Hepatocyte (in vitro differentiated cells): ENCODE measurements at regions not wholly inside any gene's neighbourhood (a gene's known extent, or its start where the extent isn't known, plus 50 kb on each side); places are given as distances from the start of the nearest gene placed in this dataset.

ENCODE experiments used
- DNase-seq: peaks from one replicate; pipeline ENCODE4 v3.0.0-alpha.2; 2016; ENCODE audit warnings: low spot score
- H2AFZ ChIP-seq: fragments of 200-600 bp; sonication (generic); 2 replicates; pipeline ENCODE4 v1.6.0; 2016; ENCODE audit warnings: antibody characterized with exemption, mild to moderate bottlenecking
- H3K27ac ChIP-seq: fragments of 200-600 bp; sonication (generic); 2 replicates; pipeline ENCODE4 v1.5.1; 2016; ENCODE audit warnings: mild to moderate bottlenecking
- H3K27me3 ChIP-seq: fragments of 200-600 bp; sonication (generic); 2 replicates; pipeline ENCODE4 v1.6.1; 2016
- H3K36me3 ChIP-seq: fragments of 200-600 bp; sonication (generic); replicated peaks from 2 replicates; pipeline ENCODE4 v1.5.1; 2016; ENCODE audit warnings: low read depth; ENCODE audit not compliant: insufficient read depth
- H3K4me1 ChIP-seq: fragments of 200-600 bp; sonication (generic); 2 replicates; pipeline ENCODE4 v1.5.1; 2016; ENCODE audit warnings: mild to moderate bottlenecking, moderate library complexity; ENCODE audit not compliant: insufficient read depth
- H3K4me2 ChIP-seq: fragments of 200-600 bp; sonication (generic); 2 replicates; pipeline ENCODE4 v1.6.0; 2016
- H3K4me3 ChIP-seq: fragments of 200-600 bp; sonication (generic); 2 replicates; pipeline ENCODE4 v1.5.1; 2016; ENCODE audit warnings: mild to moderate bottlenecking
- H3K79me2 ChIP-seq: fragments of 200-600 bp; sonication (generic); 2 replicates; pipeline ENCODE4 v1.6.0; 2017; ENCODE audit warnings: mild to moderate bottlenecking
- H3K9me2 ChIP-seq: fragments of 200-600 bp; sonication (generic); replicated peaks from 2 replicates; pipeline ENCODE4 v1.6.0; 2017; ENCODE audit warnings: mild to moderate bottlenecking; ENCODE audit not compliant: insufficient read depth
- H3K9me3 ChIP-seq: fragments of 200-600 bp; sonication (generic); 2 replicates; pipeline ENCODE4 v1.5.1; 2016; ENCODE audit warnings: low read depth, mild to moderate bottlenecking
- H4K20me1 ChIP-seq: fragments of 200-600 bp; sonication (generic); 2 replicates; pipeline ENCODE4 v1.6.0; 2016; ENCODE audit warnings: mild to moderate bottlenecking; ENCODE audit not compliant: insufficient read depth, poor library complexity, severe bottlenecking
- EZH2 ChIP-seq: fragments of 200-600 bp; sonication (generic); IDR thresholded peaks from 2 replicates; pipeline ENCODE4 v1.6.1; 2016; ENCODE audit warnings: antibody characterized with exemption, mild to moderate bottlenecking, borderline replicate concordance
- EZH2phosphoT487 ChIP-seq: fragments of 200-600 bp; sonication (generic); IDR thresholded peaks from one replicate; pipeline ENCODE4 v1.6.1; 2018; ENCODE audit warnings: antibody characterized with exemption, mild to moderate bottlenecking, low read depth, moderate library complexity; ENCODE audit not compliant: unreplicated experiment, severe bottlenecking
- WGBS: methylation state at CpG from one replicate; pipeline ENCODE4 v1.1.6; 2016; ENCODE audit warnings: low lambda C conversion rate; ENCODE audit errors: missing lambda C conversion rate; 5-methylcytosine and 5-hydroxymethylcytosine counted together
- TF ChIP-seq, protein P1 (sequence below): fragments of 200-600 bp; sonication (generic); IDR thresholded peaks from 2 replicates; pipeline ENCODE4 v1.5.1; 2016; ENCODE audit warnings: antibody characterized with exemption, mild to moderate bottlenecking; ENCODE audit not compliant: poor library complexity

DNA sequence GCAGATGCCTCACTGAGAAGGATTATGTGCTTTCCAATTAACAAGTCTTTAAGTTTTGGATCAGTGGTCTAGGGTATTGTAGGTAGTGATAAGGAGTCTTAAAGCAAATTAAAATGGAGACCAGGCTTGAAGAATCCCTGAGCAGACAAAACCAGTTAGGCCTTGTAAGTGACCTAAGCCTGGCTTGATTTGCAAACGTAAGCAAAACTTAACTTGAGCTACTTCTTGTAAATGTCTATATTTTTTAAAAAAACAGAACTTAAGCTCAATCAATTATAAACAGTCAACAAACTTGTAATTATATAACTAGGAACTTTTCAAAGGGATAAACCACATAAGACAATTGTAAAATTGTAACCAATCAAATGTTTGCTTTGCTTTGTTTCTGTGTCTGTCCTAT lies 72.7 kb upstream of the NALF2 start:
- H3K4me2 ChIP-seq, result no peak overlapping the region
- no peaks in the 10 kb centered on the region for H3K9me2 ChIP-seq
- no peaks in the 10 kb centered on the region for H3K4me1 ChIP-seq
- H3K27me3 ChIP-seq, result peaks cover 14% of the 10 kb centered on the region
- DNase-seq, result no peak
- no peaks in the 10 kb centered on the region for H3K36me3 ChIP-seq
- no peak overlapping the region for H3K4me3 ChIP-seq
- no peak for TF ChIP-seq EZH2phosphoT487
- no peak for TF ChIP-seq EZH2
- TF ChIP-seq, protein P1, sequence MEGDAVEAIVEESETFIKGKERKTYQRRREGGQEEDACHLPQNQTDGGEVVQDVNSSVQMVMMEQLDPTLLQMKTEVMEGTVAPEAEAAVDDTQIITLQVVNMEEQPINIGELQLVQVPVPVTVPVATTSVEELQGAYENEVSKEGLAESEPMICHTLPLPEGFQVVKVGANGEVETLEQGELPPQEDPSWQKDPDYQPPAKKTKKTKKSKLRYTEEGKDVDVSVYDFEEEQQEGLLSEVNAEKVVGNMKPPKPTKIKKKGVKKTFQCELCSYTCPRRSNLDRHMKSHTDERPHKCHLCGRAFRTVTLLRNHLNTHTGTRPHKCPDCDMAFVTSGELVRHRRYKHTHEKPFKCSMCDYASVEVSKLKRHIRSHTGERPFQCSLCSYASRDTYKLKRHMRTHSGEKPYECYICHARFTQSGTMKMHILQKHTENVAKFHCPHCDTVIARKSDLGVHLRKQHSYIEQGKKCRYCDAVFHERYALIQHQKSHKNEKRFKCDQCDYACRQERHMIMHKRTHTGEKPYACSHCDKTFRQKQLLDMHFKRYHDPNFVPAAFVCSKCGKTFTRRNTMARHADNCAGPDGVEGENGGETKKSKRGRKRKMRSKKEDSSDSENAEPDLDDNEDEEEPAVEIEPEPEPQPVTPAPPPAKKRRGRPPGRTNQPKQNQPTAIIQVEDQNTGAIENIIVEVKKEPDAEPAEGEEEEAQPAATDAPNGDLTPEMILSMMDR, result no peak
- no peaks in the 10 kb centered on the region for H3K79me2 ChIP-seq
- WGBS, result 65% methylated on average over 1 of the region's 1 CpG
- no peaks in the 10 kb centered on the region for H3K9me3 ChIP-seq
- no peak overlapping the region for H3K27ac ChIP-seq
- H4K20me1 ChIP-seq, result no peaks in the 10 kb centered on the region
- no peak overlapping the region for H2AFZ ChIP-seq

DNA sequence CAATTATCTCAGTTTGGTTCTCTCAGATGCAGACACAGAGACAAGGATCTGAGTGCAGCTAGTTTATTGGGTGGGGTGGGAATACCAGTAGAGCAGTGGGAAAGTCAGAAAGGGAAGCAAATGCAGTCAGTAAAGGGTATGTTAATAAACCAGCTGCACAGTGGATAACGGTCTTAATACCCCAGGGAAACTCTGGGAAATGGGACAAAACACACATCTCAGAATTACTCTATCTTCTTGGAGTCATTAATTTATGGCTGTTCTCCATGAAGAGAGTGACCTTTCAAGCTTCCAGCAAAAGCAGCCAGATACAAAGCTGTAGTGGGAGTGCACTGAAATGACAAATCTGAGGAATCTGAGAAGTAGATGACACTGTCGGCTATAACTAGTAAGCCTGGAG lies 73.3 kb upstream of the NALF2 start:
- Histone ChIP-seq H3K36me3 (no peaks in the 10 kb centered on the region), H3K4me3 (no peak overlapping the region), H4K20me1 (no peaks in the 10 kb centered on the region), H2AFZ (no peak overlapping the region), H3K9me2 (no peaks in the 10 kb centered on the region), H3K9me3 (no peaks in the 10 kb centered on the region), H3K4me1 (no peaks in the 10 kb centered on the region), H3K79me2 (no peaks in the 10 kb centered on the region), H3K27ac (no peak overlapping the region), H3K4me2 (no peak overlapping the region), H3K27me3 (peaks cover 14% of the 10 kb centered on the region)
- DNase-seq, result no peak
- TF ChIP-seq EZH2phosphoT487, result no peak
- TF ChIP-seq, protein P1, result no peak
- TF ChIP-seq EZH2, result no peak
- 78% methylated on average over 2 of the region's 2 CpGs for WGBS

DNA sequence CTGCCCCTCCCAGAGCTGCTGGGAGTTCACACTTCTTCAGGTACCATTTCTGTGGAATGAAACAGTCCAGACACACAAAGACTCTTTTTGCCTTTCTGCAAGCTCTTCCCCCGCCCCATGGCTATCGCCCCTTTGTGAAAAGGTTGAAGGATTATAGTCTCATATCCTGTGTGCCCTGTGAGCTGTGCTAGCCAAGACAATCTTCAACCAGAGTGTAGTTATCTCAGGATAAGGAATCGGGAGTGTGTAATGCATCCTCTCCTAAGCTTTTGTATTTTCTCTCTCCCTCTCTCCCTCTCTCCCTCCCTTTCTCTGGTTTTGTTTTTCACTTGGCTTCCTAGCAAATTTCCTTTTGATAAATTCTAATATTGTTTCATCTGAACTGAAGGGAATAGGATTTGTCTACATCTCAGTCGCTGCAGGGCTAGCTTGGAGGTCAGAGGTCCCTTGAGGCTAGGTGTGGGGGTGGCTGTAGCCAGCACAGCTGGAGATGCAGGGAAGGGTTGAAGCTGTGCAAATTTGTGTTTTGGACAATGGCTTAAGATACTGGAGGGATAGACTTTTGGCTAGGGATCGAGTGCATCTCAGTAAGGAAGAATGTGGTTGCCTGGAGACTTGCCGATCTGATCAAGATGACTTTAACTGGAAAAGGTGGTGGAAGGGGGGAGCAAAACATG lies 74.6 kb upstream of the NALF2 start:
- WGBS, result 58% methylated on average over 6 of the region's 6 CpGs
- H3K4me2 ChIP-seq, result no peak overlapping the region
- no peaks in the 10 kb centered on the region for H3K4me1 ChIP-seq
- no peak for DNase-seq
- H4K20me1 ChIP-seq, result no peaks in the 10 kb centered on the region
- H3K79me2 ChIP-seq, result no peaks in the 10 kb centered on the region
- no peaks in the 10 kb centered on the region for H3K9me2 ChIP-seq
- no peak overlapping the region for H2AFZ ChIP-seq
- no peaks in the 10 kb centered on the region for H3K36me3 ChIP-seq
- H3K9me3 ChIP-seq, result no peaks in the 10 kb centered on the region
- TF ChIP-seq, protein P1, result no peak
- TF ChIP-seq EZH2, result no peak
- TF ChIP-seq EZH2phosphoT487, result no peak
- no peak overlapping the region for H3K4me3 ChIP-seq
- H3K27me3 ChIP-seq, result peaks cover 14% of the 10 kb centered on the region
- no peak overlapping the region for H3K27ac ChIP-seq

DNA sequence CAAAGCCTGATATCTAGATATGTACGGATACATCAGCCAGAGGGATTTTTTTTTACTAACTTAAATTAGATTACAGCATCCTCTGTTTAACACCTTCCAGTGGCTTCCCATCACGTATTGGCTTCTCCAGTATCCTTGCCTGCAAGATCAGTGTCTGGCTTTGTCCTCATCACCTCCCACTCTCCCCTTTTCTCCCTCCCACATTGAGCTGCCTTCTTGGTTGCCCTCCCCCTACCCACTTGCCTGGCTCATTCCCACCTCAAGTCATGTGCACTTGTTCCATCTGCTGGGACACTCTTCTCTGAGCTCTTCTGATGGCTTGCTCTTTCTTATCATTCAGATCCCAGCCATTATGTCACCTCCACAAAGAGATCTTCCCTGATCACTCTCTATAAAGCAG lies 75.9 kb upstream of the NALF2 start:
- peaks cover 14% of the 10 kb centered on the region for H3K27me3 ChIP-seq
- TF ChIP-seq EZH2 (no peak), EZH2phosphoT487 (no peak)
- TF ChIP-seq, protein P1, result no peak
- no peaks in the 10 kb centered on the region for H4K20me1 ChIP-seq
- H3K4me2 ChIP-seq, result no peak overlapping the region
- H3K27ac ChIP-seq, result no peak overlapping the region
- H2AFZ ChIP-seq, result no peak overlapping the region
- no peaks in the 10 kb centered on the region for H3K9me3 ChIP-seq
- DNase-seq, result no peak
- H3K36me3 ChIP-seq, result no peaks in the 10 kb centered on the region
- no peaks in the 10 kb centered on the region for H3K4me1 ChIP-seq
- H3K79me2 ChIP-seq, result no peaks in the 10 kb centered on the region
- 59% methylated on average over 2 of the region's 2 CpGs for WGBS
- H3K4me3 ChIP-seq, result no peak overlapping the region
- H3K9me2 ChIP-seq, result no peaks in the 10 kb centered on the region
